HepG2 (cell line): ENCODE measurements at regions not wholly inside any gene's neighbourhood (a gene's known extent, or its start where the extent isn't known, plus 50 kb on each side); places are given as distances from the start of the nearest gene placed in this dataset.
A peak's percentile ranks its signal among the peaks of the same experiment; 100 is the strongest.

ENCODE experiments used
- ATAC-seq: fragments of 200-7000 bp; cut with Tn5 transposase; 3 replicates; pipeline ENCODE4 v1.9.1; 2020; ENCODE audit warnings: mild to moderate bottlenecking, moderate library complexity
- BruUV-seq: library from RNA; stranded (reverse); fragments of 400-500 nt; replicated peaks from 2 replicates; lab custom pipeline; 2021; lab: Mats Ljungman, UMichigan
- CTCF ChIA-PET: fragments of 300-600 bp; formaldehyde crosslinking; extraction: SDS; loops from one replicate; lab custom pipeline; 2021; ENCODE audit warnings: low total read pairs, inconsistent platforms, low intra/inter-chr PET ratio; lab: Yijun Ruan, JAX
- POLR2A ChIA-PET: fragments of 350-600 bp; sonication (Branson Sonifier 250); formaldehyde crosslinking; loops from one replicate; lab custom pipeline; 2020; ENCODE audit warnings: antibody characterized with exemption, inconsistent platforms; lab: Yijun Ruan, JAX
- DNase-seq: peaks from one replicate; pipeline ENCODE4 v3.0.0-alpha.2; 2015; ENCODE audit warnings: low spot score
- FAIRE-seq: peaks from 3 replicates; lab custom pipeline; 2011; peaks lifted over from hg19 to GRCh38; lab: Jason Lieb, UNC
- H2AFZ ChIP-seq: one replicate; pipeline ENCODE4 v1.6.1; 2011; ENCODE audit warnings: low read length, inconsistent platforms
- H3K27ac ChIP-seq: fragments of 300-600 bp; 3 replicates; pipeline ENCODE4 v1.8.0; 2011; ENCODE audit warnings: mixed run types, mild to moderate bottlenecking, mixed read lengths, low read length, inconsistent platforms; ENCODE audit not compliant: insufficient read depth; ENCODE audit errors: extremely low read length
- H3K27me3 ChIP-seq, 2 experiments: fragments of 200-600 bp in 1 of 2; 2 replicates in 1 of 2; 3 replicates in 1 of 2; pipeline versions ENCODE4 v1.6.0 to v1.8.0; 2011; ENCODE audit warnings: low read length in 2 of 2, mild to moderate bottlenecking in 2 of 2, moderate library complexity in 2 of 2, inconsistent platforms in 1 of 2; ENCODE audit not compliant: insufficient read depth in 2 of 2, control insufficient read depth in 1 of 2
- H3K36me3 ChIP-seq, 2 experiments: fragments of 200-600 bp in 1 of 2; replicated peaks in 1 of 2; 2 replicates in 1 of 2; 3 replicates in 1 of 2; pipeline versions ENCODE4 v1.5.1 to v1.8.0; 2011; ENCODE audit warnings: low read length in 2 of 2, inconsistent platforms in 1 of 2; ENCODE audit not compliant: insufficient read depth in 2 of 2, control insufficient read depth in 1 of 2
- H3K4me1 ChIP-seq: 2 replicates; pipeline ENCODE4 v1.5.1; 2012; ENCODE audit warnings: low read length, inconsistent platforms; ENCODE audit not compliant: insufficient read depth
- H3K4me2 ChIP-seq: 2 replicates; pipeline ENCODE4 v1.6.0; 2011; ENCODE audit warnings: low read depth, low read length, inconsistent platforms
- H3K4me3 ChIP-seq, 3 experiments: fragments of 200-600 bp in 1 of 3; sonication (generic), shearing (Covaris generic) in 1 of 3; replicated peaks in 1 of 3; 2 replicates each; pipeline ENCODE4 v1.5.1; 2011 to 2016; ENCODE audit warnings: low read length in 3 of 3, inconsistent platforms in 2 of 3, low read depth in 2 of 3, mild to moderate bottlenecking in 2 of 3, control low read depth in 1 of 3, mixed read lengths in 1 of 3; ENCODE audit not compliant: insufficient read depth in 1 of 3
- H3K79me2 ChIP-seq: one replicate; pipeline ENCODE4 v1.6.1; 2011; ENCODE audit warnings: low read length, inconsistent platforms; ENCODE audit not compliant: insufficient read depth
- H3K9ac ChIP-seq: 2 replicates; pipeline ENCODE4 v1.6.0; 2011; ENCODE audit warnings: mild to moderate bottlenecking, low read depth, low read length, inconsistent platforms; ENCODE audit not compliant: insufficient read depth
- H3K9me3 ChIP-seq: 2 replicates; pipeline ENCODE4 v1.5.1; 2012; ENCODE audit warnings: mild to moderate bottlenecking, low read length
- H4K20me1 ChIP-seq: 2 replicates; pipeline ENCODE4 v1.6.0; 2011; ENCODE audit warnings: inconsistent platforms, mild to moderate bottlenecking, low read length, moderate library complexity; ENCODE audit not compliant: insufficient read depth
- ATF1 ChIP-seq: IDR thresholded peaks from 2 replicates; pipeline ENCODE4 v1.6.1; 2016; ENCODE audit warnings: mild to moderate bottlenecking, control low read depth
- CC2D1A ChIP-seq: sonication (generic); formaldehyde crosslinking; IDR thresholded peaks from 2 replicates; pipeline ENCODE4 v1.8.1; 2023; ENCODE audit warnings: mild to moderate bottlenecking, missing genetic modification reagents
- GABPB1 ChIP-seq: IDR thresholded peaks from 2 replicates; pipeline ENCODE4 v1.6.1; 2016; ENCODE audit warnings: mild to moderate bottlenecking, missing genetic modification reagents, moderate library complexity, missing compliant biosample characterization
- KMT2B ChIP-seq: IDR thresholded peaks from 2 replicates; pipeline ENCODE4 v1.6.1; 2016; ENCODE audit warnings: missing genetic modification reagents, missing compliant biosample characterization
- MED1 ChIP-seq: sonication (generic); formaldehyde crosslinking; IDR thresholded peaks from 2 replicates; pipeline ENCODE4 v1.4.0; 2020; ENCODE audit warnings: missing genetic modification reagents
- NKX3-1 ChIP-seq: sonication (generic); formaldehyde crosslinking; IDR thresholded peaks from 2 replicates; pipeline ENCODE4 v1.5.0; 2020; ENCODE audit warnings: missing genetic modification reagents
- SRSF4 ChIP-seq: fragments of 200-400 bp; formaldehyde crosslinking; IDR thresholded peaks from one replicate; pipeline ENCODE4 v1.6.1; 2018; ENCODE audit warnings: mild to moderate bottlenecking, low read depth, low read length, moderate library complexity; ENCODE audit not compliant: poor library complexity, severe bottlenecking
- STAT5B ChIP-seq: sonication (generic); formaldehyde crosslinking; IDR thresholded peaks from 2 replicates; pipeline ENCODE4 v1.4.0; 2020; ENCODE audit warnings: missing genetic modification reagents
- ZMYM2 ChIP-seq: sonication (generic); formaldehyde crosslinking; IDR thresholded peaks from 2 replicates; pipeline ENCODE4 v1.8.0; 2022; ENCODE audit warnings: mild to moderate bottlenecking, missing genetic modification reagents
- ZNF17 ChIP-seq: sonication (generic); formaldehyde crosslinking; IDR thresholded peaks from 2 replicates; pipeline ENCODE4 v1.5.0; 2020; ENCODE audit warnings: mild to moderate bottlenecking, missing genetic modification reagents
- ZNF501 ChIP-seq: sonication (generic); formaldehyde crosslinking; IDR thresholded peaks from 2 replicates; pipeline ENCODE4 v1.5.1; 2020; ENCODE audit warnings: mild to moderate bottlenecking, moderate library complexity, missing genetic modification reagents
- ZSCAN12 ChIP-seq: sonication (generic); formaldehyde crosslinking; IDR thresholded peaks from 2 replicates; pipeline ENCODE4 v1.9.0; 2021; ENCODE audit warnings: mild to moderate bottlenecking, missing genetic modification reagents
- WGBS: methylation state at CpG from one replicate; pipeline ENCODE4 v1.1.6; 2017; ENCODE audit warnings: low lambda C conversion rate; 5-methylcytosine and 5-hydroxymethylcytosine counted together
- in situ Hi-C: cut with HindIII; loops from 2 replicates; pipeline ENCODE4 v1.10.0; 2017; ENCODE audit warnings: low pct_unique_long_range_greater_than_20kb; ENCODE audit not compliant: extremely low pct_ligation_motif_present
- intact Hi-C: fragments of 100-400 bp; cut with micrococcal nuclease; formaldehyde crosslinking; loops from one replicate; pipeline ENCODE4 v1.10.0; 2022; ENCODE audit not compliant: unreplicated experiment
- TF ChIP-seq, protein P1 (sequence below): sonication (generic); formaldehyde crosslinking; IDR thresholded peaks from 2 replicates; pipeline ENCODE4 v1.8.1; 2023; ENCODE audit warnings: missing genetic modification reagents, mild to moderate bottlenecking, borderline replicate concordance
- TF ChIP-seq, protein P2 (sequence below): sonication (generic); formaldehyde crosslinking; conservative IDR thresholded peaks from 2 replicates; pipeline ENCODE4 v1.8.0; 2022; ENCODE audit warnings: low read depth, missing genetic modification reagents
- TF ChIP-seq, protein P3 (sequence below): sonication (generic); formaldehyde crosslinking; IDR thresholded peaks from 2 replicates; pipeline ENCODE4 v1.4.0; 2020; ENCODE audit warnings: mild to moderate bottlenecking, missing genetic modification reagents
- TF ChIP-seq, protein P4 (sequence below): sonication (generic); formaldehyde crosslinking; IDR thresholded peaks from 2 replicates; pipeline ENCODE4 v1.9.0; 2021; ENCODE audit warnings: missing genetic modification reagents, borderline replicate concordance

DNA sequence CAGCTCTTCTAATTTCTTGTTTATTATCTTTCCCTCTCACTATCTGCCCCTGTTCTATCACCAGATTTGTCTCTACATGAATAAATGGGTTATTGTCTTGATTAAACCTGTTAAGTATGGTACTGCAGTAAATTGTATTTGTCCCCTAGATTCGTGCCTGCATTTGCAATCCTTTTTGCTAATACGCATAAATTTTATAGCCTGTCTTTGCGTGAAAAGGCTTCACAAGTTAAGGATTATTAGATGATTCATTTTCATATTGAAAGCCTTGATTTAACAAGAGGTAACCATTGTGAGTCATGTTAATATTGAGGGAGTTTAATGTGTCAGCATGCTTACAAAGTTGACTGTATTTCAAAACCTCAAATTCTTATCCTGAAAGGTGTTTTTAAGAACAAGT is 204.6 kb downstream of the PCSK1 start:
- Histone ChIP-seq H3K9ac (no peak overlapping the region), H3K4me1 (peaks cover 12% of the 10 kb centered on the region), H3K4me3 (no peak overlapping the region), H3K27me3 (no peaks in the 10 kb centered on the region), H3K79me2 (no peaks in the 10 kb centered on the region), H3K9me3 (peaks cover 10% of the 10 kb centered on the region), H3K27ac (no peak overlapping the region), H4K20me1 (no peaks in the 10 kb centered on the region), H2AFZ (no peak overlapping the region), H3K36me3 (no peaks in the 10 kb centered on the region), H3K4me2 (no peak overlapping the region)
- intact Hi-C loops = no loop called here
- TF ChIP-seq, protein P1, sequence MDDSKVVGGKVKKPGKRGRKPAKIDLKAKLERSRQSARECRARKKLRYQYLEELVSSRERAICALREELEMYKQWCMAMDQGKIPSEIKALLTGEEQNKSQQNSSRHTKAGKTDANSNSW = no peak
- no peak for TF ChIP-seq ATF1 (CRISPR knock-in tag)
- TF ChIP-seq MED1 = no peak
- TF ChIP-seq ZNF501 = no peak
- no peak for TF ChIP-seq KMT2B (CRISPR knock-in tag)
- TF ChIP-seq, protein P2, sequence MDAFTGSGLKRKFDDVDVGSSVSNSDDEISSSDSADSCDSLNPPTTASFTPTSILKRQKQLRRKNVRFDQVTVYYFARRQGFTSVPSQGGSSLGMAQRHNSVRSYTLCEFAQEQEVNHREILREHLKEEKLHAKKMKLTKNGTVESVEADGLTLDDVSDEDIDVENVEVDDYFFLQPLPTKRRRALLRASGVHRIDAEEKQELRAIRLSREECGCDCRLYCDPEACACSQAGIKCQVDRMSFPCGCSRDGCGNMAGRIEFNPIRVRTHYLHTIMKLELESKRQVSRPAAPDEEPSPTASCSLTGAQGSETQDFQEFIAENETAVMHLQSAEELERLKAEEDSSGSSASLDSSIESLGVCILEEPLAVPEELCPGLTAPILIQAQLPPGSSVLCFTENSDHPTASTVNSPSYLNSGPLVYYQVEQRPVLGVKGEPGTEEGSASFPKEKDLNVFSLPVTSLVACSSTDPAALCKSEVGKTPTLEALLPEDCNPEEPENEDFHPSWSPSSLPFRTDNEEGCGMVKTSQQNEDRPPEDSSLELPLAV (CRISPR knock-in tag) = no peak
- TF ChIP-seq STAT5B (CRISPR knock-in tag) = no peak
- TF ChIP-seq, protein P3, sequence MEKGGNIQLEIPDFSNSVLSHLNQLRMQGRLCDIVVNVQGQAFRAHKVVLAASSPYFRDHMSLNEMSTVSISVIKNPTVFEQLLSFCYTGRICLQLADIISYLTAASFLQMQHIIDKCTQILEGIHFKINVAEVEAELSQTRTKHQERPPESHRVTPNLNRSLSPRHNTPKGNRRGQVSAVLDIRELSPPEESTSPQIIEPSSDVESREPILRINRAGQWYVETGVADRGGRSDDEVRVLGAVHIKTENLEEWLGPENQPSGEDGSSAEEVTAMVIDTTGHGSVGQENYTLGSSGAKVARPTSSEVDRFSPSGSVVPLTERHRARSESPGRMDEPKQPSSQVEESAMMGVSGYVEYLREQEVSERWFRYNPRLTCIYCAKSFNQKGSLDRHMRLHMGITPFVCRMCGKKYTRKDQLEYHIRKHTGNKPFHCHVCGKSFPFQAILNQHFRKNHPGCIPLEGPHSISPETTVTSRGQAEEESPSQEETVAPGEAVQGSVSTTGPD (CRISPR knock-in tag) = no peak
- no peak for TF ChIP-seq ZSCAN12 (CRISPR knock-in tag)
- no peak for TF ChIP-seq ZMYM2 (CRISPR knock-in tag)
- no peak for TF ChIP-seq CC2D1A (CRISPR knock-in tag)
- TF ChIP-seq, protein P4, sequence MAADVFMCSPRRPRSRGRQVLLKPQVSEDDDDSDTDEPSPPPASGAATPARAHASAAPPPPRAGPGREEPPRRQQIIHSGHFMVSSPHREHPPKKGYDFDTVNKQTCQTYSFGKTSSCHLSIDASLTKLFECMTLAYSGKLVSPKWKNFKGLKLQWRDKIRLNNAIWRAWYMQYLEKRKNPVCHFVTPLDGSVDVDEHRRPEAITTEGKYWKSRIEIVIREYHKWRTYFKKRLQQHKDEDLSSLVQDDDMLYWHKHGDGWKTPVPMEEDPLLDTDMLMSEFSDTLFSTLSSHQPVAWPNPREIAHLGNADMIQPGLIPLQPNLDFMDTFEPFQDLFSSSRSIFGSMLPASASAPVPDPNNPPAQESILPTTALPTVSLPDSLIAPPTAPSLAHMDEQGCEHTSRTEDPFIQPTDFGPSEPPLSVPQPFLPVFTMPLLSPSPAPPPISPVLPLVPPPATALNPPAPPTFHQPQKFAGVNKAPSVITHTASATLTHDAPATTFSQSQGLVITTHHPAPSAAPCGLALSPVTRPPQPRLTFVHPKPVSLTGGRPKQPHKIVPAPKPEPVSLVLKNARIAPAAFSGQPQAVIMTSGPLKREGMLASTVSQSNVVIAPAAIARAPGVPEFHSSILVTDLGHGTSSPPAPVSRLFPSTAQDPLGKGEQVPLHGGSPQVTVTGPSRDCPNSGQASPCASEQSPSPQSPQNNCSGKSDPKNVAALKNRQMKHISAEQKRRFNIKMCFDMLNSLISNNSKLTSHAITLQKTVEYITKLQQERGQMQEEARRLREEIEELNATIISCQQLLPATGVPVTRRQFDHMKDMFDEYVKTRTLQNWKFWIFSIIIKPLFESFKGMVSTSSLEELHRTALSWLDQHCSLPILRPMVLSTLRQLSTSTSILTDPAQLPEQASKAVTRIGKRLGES = no peak
- no peak for TF ChIP-seq NKX3-1
- TF ChIP-seq SRSF4 = no peak
- TF ChIP-seq ZNF17 = no peak
- no peak for TF ChIP-seq GABPB1 (CRISPR knock-in tag)
- BruUV-seq = no TSS peak
- 96% methylated on average over 3 of the region's 3 CpGs for WGBS
- CTCF ChIA-PET = no interaction called here
- ATAC-seq (no peak), DNase-seq (no peak), FAIRE-seq (peak; percentile 4)
- in situ Hi-C loops = no loop called here
- POLR2A ChIA-PET = no interaction called here
